Mesendoderm (in vitro differentiated cells): ENCODE measurements at regions not wholly inside any gene's neighbourhood (a gene's known extent, or its start where the extent isn't known, plus 50 kb on each side); places are given as distances from the start of the nearest gene placed in this dataset.

Experiments
- DNase-seq: peaks from one replicate; pipeline ENCODE4 v3.0.0; 2013
- H2AK5ac ChIP-seq: 2 replicates; pipeline ENCODE4 v1.6.1; 2013; ENCODE audit warnings: low read length, inconsistent platforms
- H2BK120ac ChIP-seq: 2 replicates; pipeline ENCODE4 v1.6.1; 2013; ENCODE audit warnings: low read depth, mild to moderate bottlenecking, low read length, moderate library complexity, mixed read lengths
- H2BK15ac ChIP-seq: replicated peaks from 2 replicates; pipeline ENCODE4 v1.6.1; 2013; ENCODE audit warnings: low read depth, mild to moderate bottlenecking, moderate library complexity
- H2BK5ac ChIP-seq: 2 replicates; pipeline ENCODE4 v1.6.1; 2013; ENCODE audit warnings: low read length, inconsistent platforms
- H3K18ac ChIP-seq: 2 replicates; pipeline ENCODE4 v1.6.1; 2013; ENCODE audit warnings: mild to moderate bottlenecking, low read length, mixed read lengths
- H3K23ac ChIP-seq: one replicate; pipeline ENCODE4 v1.6.1; 2013; ENCODE audit warnings: low read length
- H3K27ac ChIP-seq: 2 replicates; pipeline ENCODE4 v1.5.1; 2013; ENCODE audit warnings: low read depth, mild to moderate bottlenecking, inconsistent platforms, low read length, moderate library complexity
- H3K27me3 ChIP-seq: 2 replicates; pipeline ENCODE4 v1.6.1; 2013; ENCODE audit warnings: low read length, control low read depth, mild to moderate bottlenecking, inconsistent platforms; ENCODE audit not compliant: insufficient read depth, poor library complexity
- H3K36me3 ChIP-seq: 2 replicates; pipeline ENCODE4 v1.6.1; 2013; ENCODE audit warnings: low read length, inconsistent platforms; ENCODE audit not compliant: control insufficient read depth, insufficient read depth
- H3K4ac ChIP-seq: one replicate; pipeline ENCODE4 v1.6.1; 2013; ENCODE audit warnings: low read depth, mild to moderate bottlenecking, low read length, moderate library complexity
- H3K4me1 ChIP-seq: 2 replicates; pipeline ENCODE4 v1.6.1; 2013; ENCODE audit warnings: low read depth, low read length, inconsistent platforms; ENCODE audit not compliant: control insufficient read depth
- H3K4me2 ChIP-seq: 2 replicates; pipeline ENCODE4 v1.6.1; 2013; ENCODE audit warnings: low read length
- H3K4me3 ChIP-seq: 2 replicates; pipeline ENCODE4 v1.5.1; 2013; ENCODE audit warnings: mild to moderate bottlenecking, low read length
- H3K56ac ChIP-seq: one replicate; pipeline ENCODE4 v1.6.1; 2013; ENCODE audit warnings: low read length
- H3K79me1 ChIP-seq: 2 replicates; pipeline ENCODE4 v1.6.1; 2013; ENCODE audit warnings: low read length, inconsistent platforms
- H3K79me2 ChIP-seq: 2 replicates; pipeline ENCODE4 v1.6.1; 2013; ENCODE audit warnings: mild to moderate bottlenecking, low read length; ENCODE audit not compliant: control insufficient read depth, insufficient read depth
- H3K9ac ChIP-seq: 2 replicates; pipeline ENCODE4 v1.6.1; 2013; ENCODE audit warnings: low read length, inconsistent platforms
- H4K5ac ChIP-seq: one replicate; pipeline ENCODE4 v1.6.1; 2013; ENCODE audit warnings: low read length
- H4K8ac ChIP-seq: one replicate; pipeline ENCODE4 v1.6.1; 2013; ENCODE audit warnings: low read depth, mild to moderate bottlenecking, control low read depth, low read length, moderate library complexity
- WGBS: extraction: QIAGEN DNeasy Blood & Tissue Kit; methylation state at CpG from one replicate; pipeline ENCODE4 v1.1.7; 2013; ENCODE audit warnings: low lambda C conversion rate, missing lambda C conversion rate; ENCODE audit not compliant: insufficient coverage; ENCODE audit errors: extremely low coverage; 5-methylcytosine and 5-hydroxymethylcytosine counted together

GRCh38 chr9:90368928-90369327 lies 273.7 kb downstream of the DIRAS2 start:
- H3K4me3 ChIP-seq = no peak overlapping the region
- H3K4me1 ChIP-seq = no peaks in the 10 kb centered on the region
- no peaks in the 10 kb centered on the region for H3K79me2 ChIP-seq
- no peak overlapping the region for H2BK5ac ChIP-seq
- H2AK5ac ChIP-seq = no peak overlapping the region
- H2BK120ac ChIP-seq = no peak overlapping the region
- no peaks in the 10 kb centered on the region for H3K27me3 ChIP-seq
- no CpG with 5 or more reads among the region's 4 CpGs for WGBS
- no peak overlapping the region for H3K4me2 ChIP-seq
- no peak overlapping the region for H3K27ac ChIP-seq
- H3K4ac ChIP-seq = no peak overlapping the region
- H3K9ac ChIP-seq = no peak overlapping the region
- no peaks in the 10 kb centered on the region for H3K79me1 ChIP-seq
- DNase-seq = no peak
- H2BK15ac ChIP-seq = no peak overlapping the region
- H3K36me3 ChIP-seq = no peaks in the 10 kb centered on the region
- peak overlapping the region; percentile 37 for H3K56ac ChIP-seq
- no peak overlapping the region for H4K8ac ChIP-seq
- no peak overlapping the region for H4K5ac ChIP-seq
- H3K23ac ChIP-seq = no peak overlapping the region
- H3K18ac ChIP-seq = no peak overlapping the region

- no peak overlapping the region for H3K4me2 ChIP-seq
- no peak overlapping the region for H3K56ac ChIP-seq
- no peak overlapping the region for H2AK5ac ChIP-seq
- H3K36me3 ChIP-seq = no peaks in the 10 kb centered on the region
- no peak overlapping the region for H3K9ac ChIP-seq
- no peak overlapping the region for H3K27ac ChIP-seq
- H3K4me3 ChIP-seq = no peak overlapping the region
- H4K5ac ChIP-seq = no peak overlapping the region
- no peak overlapping the region for H2BK5ac ChIP-seq
- no peak overlapping the region for H3K23ac ChIP-seq
- no peaks in the 10 kb centered on the region for H3K79me1 ChIP-seq
- DNase-seq = no peak
- WGBS = no CpG with 5 or more reads among the region's 5 CpGs
- H3K27me3 ChIP-seq = no peaks in the 10 kb centered on the region
- H2BK15ac ChIP-seq = no peak overlapping the region
- no peak overlapping the region for H3K18ac ChIP-seq
- H2BK120ac ChIP-seq = no peak overlapping the region
- no peaks in the 10 kb centered on the region for H3K4me1 ChIP-seq
- H3K4ac ChIP-seq = no peak overlapping the region
- H3K79me2 ChIP-seq = no peaks in the 10 kb centered on the region
- no peak overlapping the region for H4K8ac ChIP-seq
These were observed 262.9 kb downstream of the DIRAS2 start for GRCh38 chr9:90379771-90380170.

GRCh38 chr9:90385146-90385545 lies 257.5 kb downstream of the DIRAS2 start:
- Histone ChIP-seq H2AK5ac (no peak overlapping the region), H3K79me1 (no peaks in the 10 kb centered on the region), H3K18ac (no peak overlapping the region), H3K27ac (no peak overlapping the region), H3K9ac (no peak overlapping the region), H3K4ac (no peak overlapping the region), H3K56ac (no peak overlapping the region), H4K5ac (no peak overlapping the region), H4K8ac (no peak overlapping the region), H3K27me3 (no peaks in the 10 kb centered on the region), H3K4me3 (no peak overlapping the region), H3K4me2 (no peak overlapping the region), H3K79me2 (no peaks in the 10 kb centered on the region), H3K4me1 (no peaks in the 10 kb centered on the region), H2BK5ac (no peak overlapping the region), H3K23ac (no peak overlapping the region), H3K36me3 (no peaks in the 10 kb centered on the region), H2BK120ac (no peak overlapping the region), H2BK15ac (no peak overlapping the region)
- no CpG with 5 or more reads among the region's 6 CpGs for WGBS
- peak; percentile 60 for DNase-seq

GRCh38 chr9:90393365-90394152 lies 249.1 kb downstream of the DIRAS2 start:
- Histone ChIP-seq H3K23ac (no peak overlapping the region), H2AK5ac (no peak overlapping the region), H3K4me1 (no peaks in the 10 kb centered on the region), H3K4me2 (no peak overlapping the region), H3K4me3 (no peak overlapping the region), H2BK15ac (no peak overlapping the region), H3K79me2 (no peaks in the 10 kb centered on the region), H3K56ac (no peak overlapping the region), H4K5ac (no peak overlapping the region), H3K18ac (no peak overlapping the region), H3K27me3 (no peaks in the 10 kb centered on the region), H3K79me1 (no peaks in the 10 kb centered on the region), H3K4ac (no peak overlapping the region), H2BK5ac (no peak overlapping the region), H2BK120ac (no peak overlapping the region), H3K9ac (no peak overlapping the region), H4K8ac (no peak overlapping the region), H3K36me3 (no peaks in the 10 kb centered on the region), H3K27ac (no peak overlapping the region)
- peak; percentile 8 for DNase-seq
- WGBS = no CpG with 5 or more reads among the region's 8 CpGs

GRCh38 chr9:90394871-90395270 lies 247.8 kb downstream of the DIRAS2 start:
- no peak overlapping the region for H3K4ac ChIP-seq
- H4K5ac ChIP-seq = no peak overlapping the region
- H3K18ac ChIP-seq = no peak overlapping the region
- no peak overlapping the region for H4K8ac ChIP-seq
- DNase-seq = no peak
- H2BK120ac ChIP-seq = no peak overlapping the region
- H3K23ac ChIP-seq = no peak overlapping the region
- H3K36me3 ChIP-seq = no peaks in the 10 kb centered on the region
- no CpG with 5 or more reads among the region's 3 CpGs for WGBS
- no peak overlapping the region for H3K9ac ChIP-seq
- H3K27ac ChIP-seq = no peak overlapping the region
- H2AK5ac ChIP-seq = no peak overlapping the region
- H3K4me2 ChIP-seq = no peak overlapping the region
- H3K79me2 ChIP-seq = no peaks in the 10 kb centered on the region
- no peak overlapping the region for H2BK5ac ChIP-seq
- no peaks in the 10 kb centered on the region for H3K4me1 ChIP-seq
- H3K56ac ChIP-seq = no peak overlapping the region
- H3K79me1 ChIP-seq = no peaks in the 10 kb centered on the region
- H2BK15ac ChIP-seq = no peak overlapping the region
- H3K27me3 ChIP-seq = no peaks in the 10 kb centered on the region
- H3K4me3 ChIP-seq = no peak overlapping the region

- no peak for DNase-seq
- Histone ChIP-seq H3K36me3 (no peaks in the 10 kb centered on the region), H2AK5ac (no peak overlapping the region), H3K23ac (no peak overlapping the region), H4K8ac (no peak overlapping the region), H3K27me3 (no peaks in the 10 kb centered on the region), H3K56ac (no peak overlapping the region), H3K79me2 (no peaks in the 10 kb centered on the region), H3K27ac (no peak overlapping the region), H3K4me1 (peaks cover 2% of the 10 kb centered on the region), H2BK15ac (no peak overlapping the region), H2BK5ac (no peak overlapping the region), H3K4me3 (no peak overlapping the region), H4K5ac (no peak overlapping the region), H3K79me1 (no peaks in the 10 kb centered on the region), H2BK120ac (no peak overlapping the region), H3K4ac (no peak overlapping the region), H3K4me2 (no peak overlapping the region), H3K18ac (no peak overlapping the region), H3K9ac (no peak overlapping the region)
- no CpG with 5 or more reads among the region's 6 CpGs for WGBS
These were observed 242.5 kb downstream of the DIRAS2 start for GRCh38 chr9:90400091-90400490.
